Stomach (tissue), 8 donors: ENCODE measurements at regions not wholly inside any gene's neighbourhood (a gene's known extent, or its start where the extent isn't known, plus 50 kb on each side); places are given as distances from the start of the nearest gene placed in this dataset.
A peak's percentile ranks its signal among the peaks of the same experiment; 100 is the strongest.

Experiments
- DNase-seq, 2 donors: peaks; one replicate each; pipeline versions ENCODE4 v3.0.0 to v3.0.0-alpha.2; 2013 to 2019
- H3K27ac ChIP-seq, 5 donors: fragments of 200-600 bp in 4 of 5; sonication (generic) in 4 of 5; one replicate each; pipeline ENCODE4 v1.5.1; 2013 to 2019; ENCODE audit warnings: mild to moderate bottlenecking in 1 of 5, moderate library complexity in 1 of 5
- H3K27me3 ChIP-seq, 3 donors: fragments of 200-600 bp; sonication (generic); one replicate each; pipeline ENCODE4 v1.5.1; 2017 to 2019; ENCODE audit warnings: mixed run types in 1 of 3
- H3K36me3 ChIP-seq, 4 donors: fragments of 200-600 bp; sonication (generic); 1 replicate in 3 of 4; 2 replicates in 1 of 4; pipeline ENCODE4 v1.5.1; 2016 to 2019
- H3K4me1 ChIP-seq, 4 donors: fragments of 200-600 bp; sonication (generic); one replicate each; pipeline ENCODE4 v1.5.1; 2016 to 2019
- H3K4me3 ChIP-seq, 4 donors: fragments of 200-600 bp; sonication (generic) in 3 of 4; one replicate each; pipeline ENCODE4 v1.5.1; 2016 to 2019; ENCODE audit warnings: mild to moderate bottlenecking in 1 of 4
- H3K9me3 ChIP-seq, 4 donors: fragments of 200-600 bp; sonication (generic); one replicate each; pipeline ENCODE4 v1.5.1; 2016 to 2019
- EP300 ChIP-seq: sonication (generic); formaldehyde crosslinking; IDR thresholded peaks from one replicate; pipeline ENCODE4 v1.6.1; 2017; ENCODE audit warnings: antibody characterized with exemption
- POLR2A ChIP-seq, 4 donors: fragments of 450-650 bp; IDR thresholded peaks; one replicate each; pipeline ENCODE4 v1.6.1; 2016; ENCODE audit warnings: antibody characterized with exemption in 4 of 4, control low read depth in 2 of 4, mild to moderate bottlenecking in 1 of 4, moderate library complexity in 1 of 4
- POLR2AphosphoS5 ChIP-seq, 3 donors: sonication (generic); formaldehyde crosslinking; IDR thresholded peaks; one replicate each; pipeline ENCODE4 v1.6.1; 2016; ENCODE audit warnings: antibody characterized with exemption in 3 of 3
- WGBS, 5 donors: extraction: QIAGEN DNeasy Blood & Tissue Kit in 3 of 5; methylation state at CpG; one replicate each; pipeline versions ENCODE4 v1.1.5 to v1.1.7; 2013 to 2018; 5-methylcytosine and 5-hydroxymethylcytosine counted together
- intact Hi-C: fragments of 100-400 bp; cut with DNase I; formaldehyde crosslinking; loops from one replicate; pipeline ENCODE4 v1.15.1; 2023; ENCODE audit warnings: low total_unique reads
- TF ChIP-seq, protein P1 (sequence below), 7 experiments: fragments of 450-650 bp in 4 of 7; fragments of 200-600 bp in 3 of 7; sonication (generic) in 3 of 7; IDR thresholded peaks; one replicate each; pipeline ENCODE4 v1.5.1; 2016 to 2019; ENCODE audit warnings: antibody characterized with exemption in 7 of 7, control low read depth in 2 of 7, mild to moderate bottlenecking in 1 of 7
- donor health status: healthy with polysubstance abuse.
- donor health status: Bipolar disorder and iron deficiency.
- donor health status: healthy.

DNA sequence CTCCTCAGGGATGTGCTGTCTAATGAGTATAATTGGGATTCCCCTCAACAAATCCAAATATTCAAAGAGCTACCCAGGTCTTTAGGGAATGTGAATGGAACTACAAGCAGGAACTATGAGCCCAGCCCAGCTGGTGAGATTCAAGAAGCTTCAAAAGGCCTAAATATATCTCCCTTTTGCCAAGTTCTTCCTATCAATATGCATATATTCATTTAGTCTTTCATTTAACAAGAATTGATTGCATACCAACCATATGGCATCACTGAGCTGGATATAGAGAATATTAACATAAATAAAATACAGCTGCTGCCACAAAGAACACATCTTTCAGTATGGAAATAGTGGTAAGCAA, 58.9 kb upstream of the PRSS23 start:
- peaks cover 14 to 66% (median 45%) of the 10 kb centered on the region in 4 donors for H3K4me1 ChIP-seq
- intact Hi-C loops, result no loop called here

DNA sequence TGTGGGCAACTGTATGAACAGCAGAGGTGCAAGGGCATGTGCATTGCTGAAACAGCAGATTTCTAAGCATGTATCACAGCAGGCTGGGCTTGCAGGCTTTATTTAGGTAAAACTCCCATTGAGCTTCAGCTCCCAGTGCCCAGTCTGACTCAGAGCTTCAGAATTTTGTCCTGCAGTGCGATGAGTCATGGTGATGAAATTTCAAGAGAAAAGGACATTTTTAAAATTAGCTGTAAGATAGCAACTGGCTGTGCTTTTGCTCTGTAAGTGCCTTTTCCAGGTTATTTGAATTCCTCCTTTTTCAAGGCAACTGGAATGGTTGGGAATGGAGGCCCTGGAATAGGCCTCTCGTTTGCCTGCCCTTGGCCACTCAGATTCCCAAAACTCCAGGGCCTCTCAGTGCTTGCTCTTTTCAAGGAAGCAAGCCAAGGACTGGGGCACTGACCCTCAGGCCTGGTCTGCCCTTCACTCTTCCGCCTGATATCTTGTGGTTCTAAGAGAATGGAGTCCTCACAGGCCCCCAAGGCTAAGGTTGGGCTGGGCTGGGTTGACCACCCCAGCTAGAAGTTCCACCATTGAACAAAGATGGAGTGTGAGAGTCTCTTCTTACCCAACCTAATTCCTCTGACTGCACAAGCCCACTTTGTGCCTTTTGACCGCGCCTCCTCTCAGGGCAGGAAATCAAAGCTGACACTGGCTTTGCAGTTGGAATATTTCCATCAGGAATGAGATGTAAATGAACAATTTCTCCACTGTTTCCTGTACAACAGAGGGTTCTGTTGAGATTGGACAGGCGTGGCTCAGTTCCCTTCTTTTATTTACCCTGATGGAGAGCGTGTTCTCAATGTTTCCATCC, 59.5 kb upstream of the PRSS23 start:
- Histone ChIP-seq H3K4me3 (no peak overlapping the region), H3K27me3 (no peaks in the 10 kb centered on the region), H3K27ac (peak overlapping the region; percentile 79 to 92 (median 88)), H3K4me1 (peaks cover 14 to 71% (median 45%) of the 10 kb centered on the region in 4 donors), H3K36me3 (no peaks in the 10 kb centered on the region), H3K9me3 (no peaks in the 10 kb centered on the region)
- intact Hi-C loops, result no loop called here
- peak in 1 of 2 donors; percentile 86 for DNase-seq
- WGBS, 5 donors, result 46 to 59% (median 56%) methylated on average over 7 of the region's 7 CpGs
- TF ChIP-seq POLR2A (IDR thresholded peaks at IDR 0.05), result no peak
- TF ChIP-seq POLR2AphosphoS5 (IDR thresholded peaks at IDR 0.05), result peak; percentile 13 to 66 (median 45)
- no peak for TF ChIP-seq EP300
- TF ChIP-seq, protein P1, sequence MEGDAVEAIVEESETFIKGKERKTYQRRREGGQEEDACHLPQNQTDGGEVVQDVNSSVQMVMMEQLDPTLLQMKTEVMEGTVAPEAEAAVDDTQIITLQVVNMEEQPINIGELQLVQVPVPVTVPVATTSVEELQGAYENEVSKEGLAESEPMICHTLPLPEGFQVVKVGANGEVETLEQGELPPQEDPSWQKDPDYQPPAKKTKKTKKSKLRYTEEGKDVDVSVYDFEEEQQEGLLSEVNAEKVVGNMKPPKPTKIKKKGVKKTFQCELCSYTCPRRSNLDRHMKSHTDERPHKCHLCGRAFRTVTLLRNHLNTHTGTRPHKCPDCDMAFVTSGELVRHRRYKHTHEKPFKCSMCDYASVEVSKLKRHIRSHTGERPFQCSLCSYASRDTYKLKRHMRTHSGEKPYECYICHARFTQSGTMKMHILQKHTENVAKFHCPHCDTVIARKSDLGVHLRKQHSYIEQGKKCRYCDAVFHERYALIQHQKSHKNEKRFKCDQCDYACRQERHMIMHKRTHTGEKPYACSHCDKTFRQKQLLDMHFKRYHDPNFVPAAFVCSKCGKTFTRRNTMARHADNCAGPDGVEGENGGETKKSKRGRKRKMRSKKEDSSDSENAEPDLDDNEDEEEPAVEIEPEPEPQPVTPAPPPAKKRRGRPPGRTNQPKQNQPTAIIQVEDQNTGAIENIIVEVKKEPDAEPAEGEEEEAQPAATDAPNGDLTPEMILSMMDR (IDR thresholded peaks at IDR 0.05), result no peak

More for the DNA sequence above, 58.9 kb upstream of the PRSS23 start:
- H3K36me3 ChIP-seq, result no peaks in the 10 kb centered on the region
- peak overlapping the region; percentile 79 to 92 (median 88) for H3K27ac ChIP-seq
- DNase-seq, result no peak
- H3K27me3 ChIP-seq, result no peaks in the 10 kb centered on the region
- no peaks in the 10 kb centered on the region for H3K9me3 ChIP-seq
- no peak overlapping the region for H3K4me3 ChIP-seq
- TF ChIP-seq, protein P1 (IDR thresholded peaks at IDR 0.05), result no peak
- TF ChIP-seq POLR2A (IDR thresholded peaks at IDR 0.05), result no peak
- no peak for TF ChIP-seq EP300
- no peak for TF ChIP-seq POLR2AphosphoS5 (IDR thresholded peaks at IDR 0.05)

DNA sequence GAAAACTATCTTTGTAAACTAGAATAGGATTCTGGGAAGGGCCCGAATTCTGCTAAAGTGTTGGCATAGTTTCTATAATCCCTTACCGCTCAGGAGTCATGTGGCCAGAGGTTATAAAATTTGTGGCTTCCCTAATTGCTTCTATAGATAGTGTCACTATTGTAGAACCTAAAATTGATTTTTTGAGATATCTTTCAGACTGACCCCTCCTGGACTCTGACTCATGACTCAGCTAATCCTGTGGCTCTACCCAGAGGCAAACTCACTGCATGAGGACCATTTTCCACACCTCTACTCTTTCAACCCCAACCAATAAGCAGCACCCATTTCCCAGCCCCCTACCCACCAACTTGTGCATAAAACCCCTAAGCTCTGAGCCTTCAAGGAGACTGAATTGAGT, 61.8 kb upstream of the PRSS23 start:
- Histone ChIP-seq H3K27ac (peak overlapping the region in 1 of 5 donors; percentile 88), H3K4me1 (peaks cover 14 to 66% (median 42%) of the 10 kb centered on the region in 4 donors), H3K27me3 (no peaks in the 10 kb centered on the region), H3K9me3 (no peaks in the 10 kb centered on the region), H3K4me3 (no peak overlapping the region), H3K36me3 (no peaks in the 10 kb centered on the region)
- WGBS, 5 donors, result 89 to 96% (median 94%) methylated on average over 2 of the region's 2 CpGs
- no peak for TF ChIP-seq POLR2AphosphoS5 (IDR thresholded peaks at IDR 0.05)
- TF ChIP-seq, protein P1 (IDR thresholded peaks at IDR 0.05), result no peak
- TF ChIP-seq EP300, result no peak
- no peak for TF ChIP-seq POLR2A (IDR thresholded peaks at IDR 0.05)
- DNase-seq, result no peak
- intact Hi-C loops, result no loop called here

DNA sequence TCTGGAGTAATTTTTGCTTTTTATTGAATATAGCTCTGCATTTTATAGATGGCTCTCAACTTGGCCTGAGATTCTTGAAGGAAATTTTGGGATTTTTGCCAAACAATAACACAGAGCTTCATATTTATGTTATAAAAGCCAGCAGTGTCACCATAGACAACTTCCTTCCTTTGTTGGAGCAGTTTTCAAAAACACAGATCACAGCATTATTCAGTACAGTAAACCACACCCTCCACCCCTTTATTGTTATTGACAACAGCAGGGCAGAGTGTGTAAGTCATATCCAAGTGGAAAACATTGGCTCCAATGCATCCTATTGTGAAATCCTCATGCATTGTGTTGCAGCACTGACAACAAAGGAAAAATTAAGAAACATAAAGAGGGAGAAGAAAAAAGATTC, 62.6 kb upstream of the PRSS23 start:
- intact Hi-C loops, result no loop called here
- H3K27me3 ChIP-seq, result no peaks in the 10 kb centered on the region
- H3K36me3 ChIP-seq, result no peaks in the 10 kb centered on the region
- TF ChIP-seq POLR2AphosphoS5 (IDR thresholded peaks at IDR 0.05), result no peak
- TF ChIP-seq, protein P1 (IDR thresholded peaks at IDR 0.05), result no peak
- no peak for TF ChIP-seq POLR2A (IDR thresholded peaks at IDR 0.05)
- TF ChIP-seq EP300, result no peak
- H3K4me1 ChIP-seq, result peaks cover 11 to 60% (median 33%) of the 10 kb centered on the region in 4 donors
- H3K4me3 ChIP-seq, result no peak overlapping the region
- peak in 1 of 2 donors; percentile 59 for DNase-seq
- H3K9me3 ChIP-seq, result no peaks in the 10 kb centered on the region
- peak overlapping the region in 3 of 5 donors; percentile 31 to 88 (median 56) for H3K27ac ChIP-seq
